HCT116 (cell line): ENCODE measurements at regions not wholly inside any gene's neighbourhood (a gene's known extent, or its start where the extent isn't known, plus 50 kb on each side); places are given as distances from the start of the nearest gene placed in this dataset.

Experiments used
- ATAC-seq: fragments of 200-7000 bp; cut with Tn5 transposase; 2 replicates; pipeline ENCODE4 v1.9.1; 2020; ENCODE audit warnings: mild to moderate bottlenecking, moderate library complexity
- BruUV-seq: library from RNA; stranded (reverse); fragments of 400-500 nt; replicated peaks from 2 replicates; lab custom pipeline; 2021; lab: Mats Ljungman, UMichigan
- CTCF ChIA-PET: fragments of 300-600 bp; sonication (Branson Sonifier 250); formaldehyde crosslinking; loops from one replicate; lab custom pipeline; 2021; ENCODE audit warnings: antibody characterized with exemption; lab: Charles Lee
- POLR2A ChIA-PET: fragments of 300-600, 350-600 bp; sonication (Branson Sonifier 250); formaldehyde crosslinking; loops from one replicate; lab custom pipeline; 2021; ENCODE audit warnings: antibody characterized with exemption; lab: Charles Lee
- RAD21 ChIA-PET, 2 experiments: fragments of 300-600 bp; sonication (Branson Sonifier 250); formaldehyde crosslinking; loops; one replicate each; lab custom pipeline; 2023; ENCODE audit warnings: low total read pairs in 2 of 2; ENCODE audit not compliant: uncharacterized antibody in 2 of 2, unreplicated experiment in 2 of 2, low non-redundant PET in 1 of 2; lab: Charles Lee
- DNase-seq: peaks from one replicate; pipeline ENCODE4 v3.0.0-alpha.2; 2010; ENCODE audit warnings: low read depth, low spot score
- H2AFZ ChIP-seq: fragments of 200-600 bp; shearing (Covaris generic), sonication (generic); 2 replicates; pipeline ENCODE4 v1.6.1; 2017; ENCODE audit warnings: low read depth, mixed run types, mixed read lengths, antibody characterized with exemption, low read length; ENCODE audit not compliant: poor library complexity, severe bottlenecking
- H3K27ac ChIP-seq: 2 replicates; pipeline ENCODE4 v1.5.1; 2012; ENCODE audit warnings: low read depth, low read length
- H3K27me3 ChIP-seq: fragments of 200-600 bp; sonication (generic); 2 replicates; pipeline ENCODE4 v1.6.1; 2016; ENCODE audit warnings: mixed run types, low read length, mixed read lengths; ENCODE audit not compliant: insufficient read depth
- H3K36me3 ChIP-seq, 2 experiments: fragments of 200-500 bp in 1 of 2; fragments of 200-600 bp in 1 of 2; sonication (Bioruptor generic) in 1 of 2; sonication (generic) in 1 of 2; 2 replicates each; pipeline versions ENCODE4 v1.5.1 to v1.6.1; 2014 to 2016; ENCODE audit warnings: low read length in 2 of 2, inconsistent platforms in 1 of 2, mixed read lengths in 1 of 2, mixed run types in 1 of 2; ENCODE audit not compliant: insufficient read depth in 2 of 2, control insufficient read depth in 1 of 2
- H3K4me1 ChIP-seq, 2 experiments: fragments of 200-600 bp in 1 of 2; sonication (generic) in 1 of 2; 2 replicates each; pipeline versions ENCODE4 v1.5.1 to v1.6.1; 2012 to 2017; ENCODE audit warnings: low read length in 2 of 2, inconsistent platforms in 1 of 2, mild to moderate bottlenecking in 1 of 2, mixed read lengths in 1 of 2, mixed run types in 1 of 2, moderate library complexity in 1 of 2; ENCODE audit not compliant: insufficient read depth in 2 of 2, control insufficient read depth in 1 of 2
- H3K4me2 ChIP-seq: fragments of 200-600 bp; sonication (generic); 2 replicates; pipeline ENCODE4 v1.6.1; 2017; ENCODE audit warnings: mixed run types, low read length, mixed read lengths
- H3K4me3 ChIP-seq, 2 experiments: fragments of 200-600 bp in 1 of 2; sonication (generic) in 1 of 2; replicated peaks in 1 of 2; 2 replicates each; pipeline ENCODE4 v1.5.1; 2011 to 2016; ENCODE audit warnings: low read length in 2 of 2, control low read depth in 1 of 2, low read depth in 1 of 2, mild to moderate bottlenecking in 1 of 2, mixed read lengths in 1 of 2, mixed run types in 1 of 2
- H3K79me2 ChIP-seq: fragments of 200-600 bp; sonication (generic); 2 replicates; pipeline ENCODE4 v1.6.1; 2017; ENCODE audit warnings: mild to moderate bottlenecking, mixed run types, low read length, moderate library complexity, mixed read lengths; ENCODE audit not compliant: insufficient read depth
- H3K9ac ChIP-seq: fragments of 200-600 bp; sonication (generic); 2 replicates; pipeline ENCODE4 v1.6.1; 2016; ENCODE audit warnings: low read length, mixed read lengths
- H3K9me2 ChIP-seq: fragments of 200-600 bp; sonication (generic), shearing (Covaris generic); 2 replicates; pipeline ENCODE4 v1.6.1; 2017; ENCODE audit warnings: mixed run types, mild to moderate bottlenecking, moderate library complexity; ENCODE audit not compliant: insufficient read depth
- H3K9me3 ChIP-seq, 2 experiments: fragments of 200-500 bp in 1 of 2; fragments of 200-600 bp in 1 of 2; sonication (Bioruptor generic) in 1 of 2; sonication (generic) in 1 of 2; 2 replicates each; pipeline ENCODE4 v1.6.1; 2014 to 2017; ENCODE audit warnings: low read length in 2 of 2, mixed read lengths in 2 of 2, inconsistent platforms in 1 of 2, low read depth in 1 of 2, mild to moderate bottlenecking in 1 of 2, mixed run types in 1 of 2, moderate library complexity in 1 of 2; ENCODE audit not compliant: control insufficient read depth in 1 of 2, insufficient read depth in 1 of 2
- H4K20me1 ChIP-seq: fragments of 200-600 bp; sonication (generic), shearing (Covaris generic); 2 replicates; pipeline ENCODE4 v1.6.1; 2017; ENCODE audit warnings: mixed run types, mild to moderate bottlenecking, moderate library complexity; ENCODE audit not compliant: insufficient read depth
- CEBPB ChIP-seq: IDR thresholded peaks from 2 replicates; pipeline ENCODE4 v1.6.1; 2012; ENCODE audit warnings: low read depth
- ELF1 ChIP-seq: IDR thresholded peaks from 2 replicates; pipeline ENCODE4 v1.6.1; 2012; ENCODE audit warnings: low read depth, borderline replicate concordance
- EZH2 ChIP-seq: fragments of 200-600 bp; sonication (generic); IDR thresholded peaks from 2 replicates; pipeline ENCODE4 v1.6.1; 2017; ENCODE audit warnings: antibody characterized with exemption, mixed run types
- FOSL1 ChIP-seq: IDR thresholded peaks from 2 replicates; pipeline ENCODE4 v1.6.1; 2012; ENCODE audit warnings: low read depth
- POLR2A ChIP-seq: IDR thresholded peaks from 2 replicates; pipeline ENCODE4 v1.7.0; 2011; ENCODE audit warnings: borderline replicate concordance; ENCODE audit not compliant: insufficient read depth, insufficient read length; ENCODE audit errors: extremely low read depth
- POLR2AphosphoS5 ChIP-seq: IDR thresholded peaks from 2 replicates; pipeline ENCODE4 v1.6.1; 2011; ENCODE audit warnings: mild to moderate bottlenecking, low read depth, low read length, moderate library complexity
- SIN3A ChIP-seq: IDR thresholded peaks from 2 replicates; pipeline ENCODE4 v1.6.1; 2012; ENCODE audit warnings: low read depth
- SP1 ChIP-seq: IDR thresholded peaks from 2 replicates; pipeline ENCODE4 v1.6.1; 2012; ENCODE audit warnings: low read depth
- TCF7L2 ChIP-seq: IDR thresholded peaks from 2 replicates; pipeline ENCODE4 v1.7.0; 2011; ENCODE audit warnings: borderline replicate concordance, inconsistent platforms; ENCODE audit not compliant: insufficient read depth, insufficient read length; ENCODE audit errors: extremely low read depth
- ZFX ChIP-seq: fragments of 450-650 bp; IDR thresholded peaks from 2 replicates; pipeline ENCODE4 v1.6.1; 2017
- ZNF274 ChIP-seq: fragments of 200-500 bp; sonication (Bioruptor generic); IDR thresholded peaks from 2 replicates; pipeline ENCODE4 v1.6.1; 2014; ENCODE audit warnings: mild to moderate bottlenecking, low read depth, low read length, inconsistent platforms
- intact Hi-C: fragments of 100-400 bp; cut with micrococcal nuclease; formaldehyde crosslinking; loops from 2 replicates; pipeline ENCODE4 v1.10.0; 2022
- TF ChIP-seq, protein P1 (sequence below): IDR thresholded peaks from 2 replicates; pipeline ENCODE4 v1.6.1; 2012; ENCODE audit warnings: low read depth
- TF ChIP-seq, protein P2 (sequence below), 3 experiments: fragments of 200-600 bp in 1 of 3; sonication (generic) in 1 of 3; IDR thresholded peaks in 2 of 3; conservative IDR thresholded peaks in 1 of 3; 2 replicates each; pipeline ENCODE4 v1.5.1; 2012 to 2017; ENCODE audit warnings: low read depth in 2 of 3, low read length in 2 of 3, antibody characterized with exemption in 1 of 3, borderline replicate concordance in 1 of 3, control low read depth in 1 of 3, mild to moderate bottlenecking in 1 of 3, mixed read lengths in 1 of 3, mixed run types in 1 of 3, moderate library complexity in 1 of 3; ENCODE audit not compliant: insufficient read depth in 1 of 3

DNA sequence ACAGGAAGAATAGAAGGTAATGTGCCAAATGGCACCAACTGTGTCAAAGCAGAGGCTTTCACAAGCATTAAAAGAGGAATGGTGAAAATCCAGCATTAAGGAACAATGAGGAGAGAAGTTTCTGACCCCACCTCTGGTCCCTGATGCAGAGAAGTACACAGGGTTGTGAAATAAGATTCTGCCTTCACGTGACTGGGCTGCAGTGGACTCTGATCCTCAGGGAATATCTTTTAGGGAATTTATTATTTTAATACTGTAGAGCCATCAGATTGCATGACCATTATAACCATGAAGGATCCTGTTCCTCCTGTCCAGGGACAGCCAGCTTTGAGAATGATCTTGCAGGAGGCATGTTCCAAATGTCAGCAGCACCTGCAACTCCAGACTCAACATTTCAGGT lies 74.4 kb upstream of the FAR1 start:
- no peak overlapping the region for H2AFZ ChIP-seq
- H4K20me1 ChIP-seq = no peaks in the 10 kb centered on the region
- H3K4me1 ChIP-seq = no peaks in the 10 kb centered on the region
- ATAC-seq = no peak
- no peaks in the 10 kb centered on the region for H3K79me2 ChIP-seq
- intact Hi-C loops = no loop called here
- no peaks in the 10 kb centered on the region for H3K9me3 ChIP-seq
- no peaks in the 10 kb centered on the region for H3K9me2 ChIP-seq
- H3K36me3 ChIP-seq = no peaks in the 10 kb centered on the region
- H3K9ac ChIP-seq = no peak overlapping the region
- BruUV-seq = no TSS peak
- H3K4me3 ChIP-seq = no peak overlapping the region
- no peak for DNase-seq
- TF ChIP-seq, protein P1, sequence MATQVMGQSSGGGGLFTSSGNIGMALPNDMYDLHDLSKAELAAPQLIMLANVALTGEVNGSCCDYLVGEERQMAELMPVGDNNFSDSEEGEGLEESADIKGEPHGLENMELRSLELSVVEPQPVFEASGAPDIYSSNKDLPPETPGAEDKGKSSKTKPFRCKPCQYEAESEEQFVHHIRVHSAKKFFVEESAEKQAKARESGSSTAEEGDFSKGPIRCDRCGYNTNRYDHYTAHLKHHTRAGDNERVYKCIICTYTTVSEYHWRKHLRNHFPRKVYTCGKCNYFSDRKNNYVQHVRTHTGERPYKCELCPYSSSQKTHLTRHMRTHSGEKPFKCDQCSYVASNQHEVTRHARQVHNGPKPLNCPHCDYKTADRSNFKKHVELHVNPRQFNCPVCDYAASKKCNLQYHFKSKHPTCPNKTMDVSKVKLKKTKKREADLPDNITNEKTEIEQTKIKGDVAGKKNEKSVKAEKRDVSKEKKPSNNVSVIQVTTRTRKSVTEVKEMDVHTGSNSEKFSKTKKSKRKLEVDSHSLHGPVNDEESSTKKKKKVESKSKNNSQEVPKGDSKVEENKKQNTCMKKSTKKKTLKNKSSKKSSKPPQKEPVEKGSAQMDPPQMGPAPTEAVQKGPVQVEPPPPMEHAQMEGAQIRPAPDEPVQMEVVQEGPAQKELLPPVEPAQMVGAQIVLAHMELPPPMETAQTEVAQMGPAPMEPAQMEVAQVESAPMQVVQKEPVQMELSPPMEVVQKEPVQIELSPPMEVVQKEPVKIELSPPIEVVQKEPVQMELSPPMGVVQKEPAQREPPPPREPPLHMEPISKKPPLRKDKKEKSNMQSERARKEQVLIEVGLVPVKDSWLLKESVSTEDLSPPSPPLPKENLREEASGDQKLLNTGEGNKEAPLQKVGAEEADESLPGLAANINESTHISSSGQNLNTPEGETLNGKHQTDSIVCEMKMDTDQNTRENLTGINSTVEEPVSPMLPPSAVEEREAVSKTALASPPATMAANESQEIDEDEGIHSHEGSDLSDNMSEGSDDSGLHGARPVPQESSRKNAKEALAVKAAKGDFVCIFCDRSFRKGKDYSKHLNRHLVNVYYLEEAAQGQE = no peak
- no peak for TF ChIP-seq POLR2A
- CTCF ChIA-PET = no interaction called here
- H3K27me3 ChIP-seq = no peaks in the 10 kb centered on the region
- POLR2A ChIA-PET = no interaction called here
- RAD21 ChIA-PET = no interaction called here
- no peak overlapping the region for H3K4me2 ChIP-seq
- H3K27ac ChIP-seq = no peak overlapping the region

DNA sequence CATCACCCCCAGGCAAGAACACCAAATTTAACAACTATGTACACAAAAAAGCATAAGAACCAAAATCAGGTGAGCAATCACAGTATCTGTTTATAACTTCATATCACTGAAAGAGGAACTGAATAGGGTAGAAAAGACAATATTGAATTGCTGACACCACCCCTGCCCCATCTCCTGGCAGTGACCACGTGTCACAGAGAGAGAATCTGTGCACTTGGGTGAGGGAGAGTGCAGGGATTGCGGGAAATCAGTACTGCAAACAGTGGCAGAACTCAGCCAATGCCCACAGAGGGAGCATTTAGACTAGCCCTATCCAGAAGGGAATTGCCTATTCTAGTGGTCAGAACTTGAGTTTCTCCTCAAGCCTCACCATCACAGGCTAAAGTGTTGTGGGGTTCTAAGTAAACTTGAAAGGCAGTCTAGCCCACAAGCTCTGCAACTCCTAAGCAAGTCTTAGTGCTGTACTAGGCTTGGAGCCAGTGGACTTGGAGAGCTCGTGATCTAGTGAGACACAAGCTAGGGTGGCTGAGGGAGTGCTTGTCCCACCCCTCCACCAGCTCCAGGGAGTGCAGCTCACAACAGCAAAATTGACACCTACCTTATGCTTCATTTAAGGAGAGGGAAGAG lies 82.8 kb upstream of the PTH start:
- Histone ChIP-seq H3K36me3 (no peaks in the 10 kb centered on the region), H3K4me2 (no peak overlapping the region), H3K4me3 (no peak overlapping the region), H3K4me1 (no peaks in the 10 kb centered on the region), H3K9me3 (no peaks in the 10 kb centered on the region), H2AFZ (no peak overlapping the region), H3K9me2 (no peaks in the 10 kb centered on the region), H3K27me3 (peaks cover 7% of the 10 kb centered on the region; the same call in 1 of the 2 replicates), H4K20me1 (no peaks in the 10 kb centered on the region), H3K79me2 (no peaks in the 10 kb centered on the region), H3K27ac (no peak overlapping the region), H3K9ac (no peak overlapping the region)
- CTCF ChIA-PET = no interaction called here
- TF ChIP-seq ELF1 (no peak), SIN3A (no peak), FOSL1 (no peak), CEBPB (no peak), TCF7L2 (no peak), POLR2A (no peak), SP1 (no peak), ZNF274 (no peak), ZFX (no peak), EZH2 (no peak), POLR2AphosphoS5 (no peak)
- TF ChIP-seq, protein P2, sequence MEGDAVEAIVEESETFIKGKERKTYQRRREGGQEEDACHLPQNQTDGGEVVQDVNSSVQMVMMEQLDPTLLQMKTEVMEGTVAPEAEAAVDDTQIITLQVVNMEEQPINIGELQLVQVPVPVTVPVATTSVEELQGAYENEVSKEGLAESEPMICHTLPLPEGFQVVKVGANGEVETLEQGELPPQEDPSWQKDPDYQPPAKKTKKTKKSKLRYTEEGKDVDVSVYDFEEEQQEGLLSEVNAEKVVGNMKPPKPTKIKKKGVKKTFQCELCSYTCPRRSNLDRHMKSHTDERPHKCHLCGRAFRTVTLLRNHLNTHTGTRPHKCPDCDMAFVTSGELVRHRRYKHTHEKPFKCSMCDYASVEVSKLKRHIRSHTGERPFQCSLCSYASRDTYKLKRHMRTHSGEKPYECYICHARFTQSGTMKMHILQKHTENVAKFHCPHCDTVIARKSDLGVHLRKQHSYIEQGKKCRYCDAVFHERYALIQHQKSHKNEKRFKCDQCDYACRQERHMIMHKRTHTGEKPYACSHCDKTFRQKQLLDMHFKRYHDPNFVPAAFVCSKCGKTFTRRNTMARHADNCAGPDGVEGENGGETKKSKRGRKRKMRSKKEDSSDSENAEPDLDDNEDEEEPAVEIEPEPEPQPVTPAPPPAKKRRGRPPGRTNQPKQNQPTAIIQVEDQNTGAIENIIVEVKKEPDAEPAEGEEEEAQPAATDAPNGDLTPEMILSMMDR (IDR thresholded peaks at IDR 0.05 in 2 of 3, conservative IDR thresholded peaks at IDR 0.05 in 1 of 3; ENCODE audit: borderline replicate concordance in 1 of 3, insufficient read depth in 1 of 3, low read depth in 2 of 3, low read length in 2 of 3) = no peak
- POLR2A ChIA-PET = no interaction called here
- ATAC-seq (no peak; the same call in 1 of the 2 replicates), DNase-seq (no peak)
- BruUV-seq = no TSS peak
- RAD21 ChIA-PET = no interaction called here
- intact Hi-C loops = no loop called here
